PC-3 (cell line): ENCODE measurements at regions not wholly inside any gene's neighbourhood (a gene's known extent, or its start where the extent isn't known, plus 50 kb on each side); places are given as distances from the start of the nearest gene placed in this dataset.
A peak's percentile ranks its signal among the peaks of the same experiment; 100 is the strongest.

ENCODE experiments used
- ATAC-seq: fragments of 200-7000 bp; cut with Tn5 transposase; 2 replicates; pipeline ENCODE4 v1.9.1; 2020; ENCODE audit warnings: mild to moderate bottlenecking, moderate library complexity
- BruUV-seq: library from RNA; stranded (reverse); fragments of 400-500 nt; replicated peaks from 2 replicates; lab custom pipeline; 2021; lab: Mats Ljungman, UMichigan
- CTCF ChIA-PET: fragments of 300-600 bp; sonication (Branson Sonifier 250); formaldehyde crosslinking; loops from one replicate; lab custom pipeline; 2022; ENCODE audit warnings: antibody characterized with exemption; lab: Charles Lee
- POLR2A ChIA-PET: fragments of 300-600 bp; sonication (Branson Sonifier 250); formaldehyde crosslinking; loops from one replicate; lab custom pipeline; 2022; ENCODE audit warnings: antibody characterized with exemption; ENCODE audit not compliant: unreplicated experiment; lab: Charles Lee
- DNase-seq: peaks from one replicate; pipeline ENCODE4 v3.0.0-alpha.2; 2015
- H2AFZ ChIP-seq: fragments of 300-600 bp; sonication (generic); 2 replicates; pipeline ENCODE4 v1.6.0; 2016; ENCODE audit warnings: antibody characterized with exemption, low read length
- H3F3A ChIP-seq: fragments of 300-600 bp; sonication (generic); one replicate; pipeline ENCODE4 v1.6.0; 2017; ENCODE audit warnings: antibody characterized with exemption, low read length, control low read depth, mild to moderate bottlenecking; ENCODE audit not compliant: unreplicated experiment
- H3K27ac ChIP-seq: fragments of 300-600 bp; sonication (generic); 2 replicates; pipeline ENCODE4 v1.5.1; 2016; ENCODE audit warnings: mild to moderate bottlenecking, low read length
- H3K27me3 ChIP-seq: fragments of 300-600 bp; sonication (generic); 2 replicates; pipeline ENCODE4 v1.6.1; 2016; ENCODE audit warnings: low read length, mixed read lengths
- H3K36me3 ChIP-seq: fragments of 300-600 bp; sonication (generic); 2 replicates; pipeline ENCODE4 v1.6.1; 2016; ENCODE audit warnings: low read depth, mixed run types, low read length, mixed read lengths
- H3K4me1 ChIP-seq: fragments of 300-600 bp; sonication (generic); 2 replicates; pipeline ENCODE4 v1.5.1; 2016; ENCODE audit warnings: low read length; ENCODE audit not compliant: insufficient read depth
- H3K4me2 ChIP-seq: fragments of 300-600 bp; sonication (generic); 2 replicates; pipeline ENCODE4 v1.6.0; 2016; ENCODE audit warnings: low read length
- H3K4me3 ChIP-seq: fragments of 300-600 bp; sonication (generic); 2 replicates; pipeline ENCODE4 v1.5.1; 2016; ENCODE audit warnings: mild to moderate bottlenecking, low read length, mixed read lengths
- H3K79me2 ChIP-seq: fragments of 300-600 bp; sonication (generic); 2 replicates; pipeline ENCODE4 v1.6.1; 2017; ENCODE audit warnings: low read length, mixed read lengths
- H3K9ac ChIP-seq: fragments of 300-600 bp; sonication (generic); 2 replicates; pipeline ENCODE4 v1.6.0; 2016; ENCODE audit warnings: mild to moderate bottlenecking, low read length
- H3K9me2 ChIP-seq: fragments of 300-600 bp; sonication (generic); replicated peaks from 2 replicates; pipeline ENCODE4 v1.6.1; 2016; ENCODE audit warnings: mixed run types, low read length, mixed read lengths
- H3K9me3 ChIP-seq: fragments of 300-600 bp; sonication (generic); 2 replicates; pipeline ENCODE4 v1.6.1; 2016; ENCODE audit warnings: low read length, mixed read lengths
- H4K20me1 ChIP-seq: fragments of 300-600 bp; sonication (generic); 2 replicates; pipeline ENCODE4 v1.6.1; 2016; ENCODE audit warnings: low read length, mixed read lengths
- CTCF ChIP-seq: fragments of 300-600 bp; sonication (generic); conservative IDR thresholded peaks from 2 replicates; pipeline ENCODE4 v1.5.1; 2017; ENCODE audit warnings: antibody characterized with exemption, low read depth, mild to moderate bottlenecking, low read length
- EZH2 ChIP-seq: fragments of 300-600 bp; sonication (generic); IDR thresholded peaks from one replicate; pipeline ENCODE4 v1.6.1; 2017; ENCODE audit warnings: antibody characterized with exemption, mild to moderate bottlenecking, low read length; ENCODE audit not compliant: unreplicated experiment
- EZH2phosphoT487 ChIP-seq: fragments of 300-600 bp; sonication (generic); IDR thresholded peaks from 2 replicates; pipeline ENCODE4 v1.6.1; 2018; ENCODE audit warnings: mild to moderate bottlenecking, antibody characterized with exemption, low read length, borderline replicate concordance
- intact Hi-C: fragments of 100-400 bp; cut with micrococcal nuclease; formaldehyde crosslinking; loops from 2 replicates; pipeline ENCODE4 v1.9.0; 2023

GRCh38 chr2:8418721-8419120 is 263.1 kb upstream of the ID2 start:
- no peak for DNase-seq
- Histone ChIP-seq H3K4me3 (no peak overlapping the region), H3K36me3 (no peaks in the 10 kb centered on the region), H3K9me3 (no peaks in the 10 kb centered on the region), H3K9ac (no peak overlapping the region), H3K27ac (no peak overlapping the region), H4K20me1 (no peaks in the 10 kb centered on the region), H3F3A (no peaks in the 10 kb centered on the region), H3K9me2 (no peaks in the 10 kb centered on the region), H3K27me3 (no peaks in the 10 kb centered on the region), H2AFZ (no peak overlapping the region), H3K4me2 (no peak overlapping the region), H3K79me2 (no peaks in the 10 kb centered on the region), H3K4me1 (no peaks in the 10 kb centered on the region)
- no TSS peak for BruUV-seq
- ATAC-seq, result no peak
- ChIA-PET CTCF (no interaction called here), POLR2A (no interaction called here)
- intact Hi-C loops, result no loop called here
- no peak for TF ChIP-seq EZH2phosphoT487
- no peak for TF ChIP-seq EZH2
- no peak for TF ChIP-seq CTCF

DNA sequence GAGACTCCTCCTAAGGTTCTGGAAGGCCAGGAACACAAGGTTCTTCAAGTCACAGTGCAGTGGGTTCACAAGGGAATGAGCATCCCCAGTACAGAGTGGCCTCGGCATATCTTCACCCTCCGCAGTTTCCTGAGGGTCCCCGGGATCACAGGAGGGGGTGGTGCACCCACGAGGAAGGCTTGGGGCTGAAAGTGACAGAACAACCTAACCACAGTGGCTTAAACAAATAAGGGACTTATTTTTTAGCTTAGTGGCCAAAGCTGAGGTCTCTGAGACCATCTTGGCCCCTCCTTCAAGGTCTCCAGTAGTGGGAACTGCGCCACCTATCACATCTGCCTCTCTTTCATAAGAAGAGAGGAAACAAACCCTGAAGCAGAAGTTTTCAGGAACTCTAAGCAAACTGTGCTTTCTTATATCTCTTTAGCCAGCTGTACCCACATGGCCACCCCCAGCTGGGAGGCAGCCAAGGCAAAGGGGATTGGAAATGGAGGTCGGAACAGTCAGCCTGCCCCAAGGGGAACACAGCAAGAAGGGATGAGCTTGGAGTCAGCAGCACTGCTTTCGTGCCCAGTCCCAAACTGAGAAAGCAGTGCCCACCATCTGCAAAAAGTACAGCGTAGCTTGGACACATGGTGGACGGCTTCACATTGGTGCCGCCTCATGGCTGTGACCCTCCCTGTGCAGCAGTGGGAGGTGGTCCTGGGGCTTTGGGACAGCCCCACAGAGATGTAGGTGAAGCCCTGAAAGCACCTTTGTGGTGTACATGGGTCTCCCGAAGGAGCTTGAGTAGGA is 260.0 kb upstream of the ID2 start:
- TF ChIP-seq EZH2 (no peak), CTCF (0 out of 2 replicates have a peak, but pooled peaks have one; percentile 9)
- H2AFZ ChIP-seq, result no peak overlapping the region
- H3K9me2 ChIP-seq, result no peaks in the 10 kb centered on the region
- no peaks in the 10 kb centered on the region for H3K79me2 ChIP-seq
- no peaks in the 10 kb centered on the region for H3K27me3 ChIP-seq
- H4K20me1 ChIP-seq, result no peaks in the 10 kb centered on the region
- no peak overlapping the region for H3K4me2 ChIP-seq
- ATAC-seq (no peak), DNase-seq (no peak)
- H3K27ac ChIP-seq, result no peak overlapping the region
- H3F3A ChIP-seq, result no peaks in the 10 kb centered on the region
- H3K36me3 ChIP-seq, result no peaks in the 10 kb centered on the region
- H3K4me1 ChIP-seq, result no peaks in the 10 kb centered on the region
- intact Hi-C loops, result no loop called here
- ChIA-PET CTCF (no interaction called here), POLR2A (no interaction called here)
- no TSS peak for BruUV-seq
- H3K4me3 ChIP-seq, result no peak overlapping the region
- H3K9me3 ChIP-seq, result no peaks in the 10 kb centered on the region
- H3K9ac ChIP-seq, result no peak overlapping the region

DNA sequence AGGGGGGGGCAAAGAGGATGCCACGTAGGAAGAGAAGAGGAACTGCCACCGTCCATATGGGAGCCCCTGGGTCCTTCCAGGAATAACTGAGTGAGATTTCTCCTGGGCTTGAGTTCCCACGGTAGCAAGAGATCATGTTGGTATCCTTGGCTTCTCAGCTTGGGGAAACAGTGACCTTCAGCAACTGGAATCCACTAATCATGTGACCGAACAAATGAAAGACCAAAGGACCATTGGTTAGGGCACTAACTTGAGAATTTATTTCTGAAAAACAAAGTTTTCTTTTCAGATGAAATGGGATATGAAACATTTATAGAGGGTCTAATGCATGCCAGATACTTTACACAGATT is 259.4 kb upstream of the ID2 start:
- H3K27me3 ChIP-seq, result no peaks in the 10 kb centered on the region
- BruUV-seq, result no TSS peak
- POLR2A ChIA-PET, result interaction anchor here (0.6 kb wide), 1 partner anchor 78 kb away, joined by 4 read pairs; no protein-coding TSS in a partner anchor

More for the DNA sequence above, 259.4 kb upstream of the ID2 start:
- Histone ChIP-seq H3K4me3 (no peak overlapping the region), H2AFZ (no peak overlapping the region), H4K20me1 (no peaks in the 10 kb centered on the region), H3K9ac (no peak overlapping the region), H3K9me3 (no peaks in the 10 kb centered on the region), H3K36me3 (no peaks in the 10 kb centered on the region), H3K4me1 (no peaks in the 10 kb centered on the region), H3K27ac (no peak overlapping the region), H3K4me2 (no peak overlapping the region), H3F3A (no peaks in the 10 kb centered on the region), H3K9me2 (no peaks in the 10 kb centered on the region), H3K79me2 (no peaks in the 10 kb centered on the region)
- CTCF ChIA-PET, result no interaction called here
- TF ChIP-seq EZH2 (no peak), EZH2phosphoT487 (no peak), CTCF (no peak)
- ATAC-seq (no peak), DNase-seq (no peak)
- intact Hi-C loops, result no loop called here
